ENCODE measurements at regions not wholly inside any gene's neighbourhood (a gene's known extent, or its start where the extent isn't known, plus 50 kb on each side); places are given as distances from the start of the nearest gene placed in this dataset.
A peak's percentile ranks its signal among the peaks of the same experiment; 100 is the strongest.

DNA sequence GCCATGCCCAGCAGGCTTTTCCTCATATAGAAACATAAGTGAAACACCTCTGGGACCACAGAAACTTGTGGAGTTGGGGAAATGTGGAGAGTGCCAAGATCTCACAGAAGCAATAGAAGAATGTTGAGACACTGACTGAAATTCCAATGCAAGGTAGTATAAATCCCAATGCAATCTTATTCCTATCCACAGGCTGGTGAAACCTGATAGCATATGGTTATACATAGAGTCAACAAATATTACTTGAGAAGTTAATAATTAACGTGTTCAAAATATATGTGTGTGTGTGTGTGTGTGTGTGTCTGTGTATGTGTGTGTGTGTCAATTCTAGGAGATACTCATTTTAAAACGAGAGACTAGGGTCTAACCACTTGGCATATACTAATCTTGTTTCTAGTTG, 776.8 kb upstream of the ACVR2A start:
- TF ChIP-seq, protein P1, sequence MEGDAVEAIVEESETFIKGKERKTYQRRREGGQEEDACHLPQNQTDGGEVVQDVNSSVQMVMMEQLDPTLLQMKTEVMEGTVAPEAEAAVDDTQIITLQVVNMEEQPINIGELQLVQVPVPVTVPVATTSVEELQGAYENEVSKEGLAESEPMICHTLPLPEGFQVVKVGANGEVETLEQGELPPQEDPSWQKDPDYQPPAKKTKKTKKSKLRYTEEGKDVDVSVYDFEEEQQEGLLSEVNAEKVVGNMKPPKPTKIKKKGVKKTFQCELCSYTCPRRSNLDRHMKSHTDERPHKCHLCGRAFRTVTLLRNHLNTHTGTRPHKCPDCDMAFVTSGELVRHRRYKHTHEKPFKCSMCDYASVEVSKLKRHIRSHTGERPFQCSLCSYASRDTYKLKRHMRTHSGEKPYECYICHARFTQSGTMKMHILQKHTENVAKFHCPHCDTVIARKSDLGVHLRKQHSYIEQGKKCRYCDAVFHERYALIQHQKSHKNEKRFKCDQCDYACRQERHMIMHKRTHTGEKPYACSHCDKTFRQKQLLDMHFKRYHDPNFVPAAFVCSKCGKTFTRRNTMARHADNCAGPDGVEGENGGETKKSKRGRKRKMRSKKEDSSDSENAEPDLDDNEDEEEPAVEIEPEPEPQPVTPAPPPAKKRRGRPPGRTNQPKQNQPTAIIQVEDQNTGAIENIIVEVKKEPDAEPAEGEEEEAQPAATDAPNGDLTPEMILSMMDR (conservative IDR thresholded peaks at IDR 0.05; ENCODE audit: low read depth) = no peak
- no peak for DNase-seq (ENCODE audit: low spot score)
- ChIA-PET CTCF (no interaction called here), POLR2A (ENCODE audit: low non-redundant PET) (no interaction called here)
- H3K27ac ChIP-seq = no peak overlapping the region

DNA sequence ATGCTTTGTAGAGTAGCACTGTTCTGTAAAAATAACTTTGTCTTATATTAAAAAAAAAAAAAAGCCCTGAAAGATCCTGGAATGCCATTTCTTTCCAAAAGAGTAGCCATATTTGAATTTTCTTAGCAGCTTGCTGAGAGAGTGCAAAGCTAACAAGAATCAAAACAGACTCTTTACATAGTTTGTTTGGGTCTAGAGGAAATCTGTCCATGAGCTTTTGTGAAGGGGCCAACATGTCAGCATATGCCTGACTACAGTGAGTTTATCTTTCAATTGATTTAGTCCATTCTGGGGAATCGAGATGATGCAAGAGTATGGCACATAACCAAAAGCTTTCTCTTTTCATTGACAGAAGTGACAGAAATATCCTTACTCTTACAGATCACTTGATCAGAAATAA, 777.7 kb upstream of the ACVR2A start:
- DNase-seq (ENCODE audit: low spot score) = no peak
- no peak overlapping the region for H3K27ac ChIP-seq
- ChIA-PET POLR2A (ENCODE audit: low non-redundant PET) (interaction anchor here (0.6 kb wide), 1 partner anchor 778 kb away, joined by 3 read pairs; the partner anchor contains the start of gene ACVR2A), CTCF (interaction anchor here (0.6 kb wide), 2 partner anchors 16 to 158 kb away, joined by 3 read pairs; no protein-coding TSS in a partner anchor)
- TF ChIP-seq, protein P1 (conservative IDR thresholded peaks at IDR 0.05; ENCODE audit: low read depth) = no peak

DNA sequence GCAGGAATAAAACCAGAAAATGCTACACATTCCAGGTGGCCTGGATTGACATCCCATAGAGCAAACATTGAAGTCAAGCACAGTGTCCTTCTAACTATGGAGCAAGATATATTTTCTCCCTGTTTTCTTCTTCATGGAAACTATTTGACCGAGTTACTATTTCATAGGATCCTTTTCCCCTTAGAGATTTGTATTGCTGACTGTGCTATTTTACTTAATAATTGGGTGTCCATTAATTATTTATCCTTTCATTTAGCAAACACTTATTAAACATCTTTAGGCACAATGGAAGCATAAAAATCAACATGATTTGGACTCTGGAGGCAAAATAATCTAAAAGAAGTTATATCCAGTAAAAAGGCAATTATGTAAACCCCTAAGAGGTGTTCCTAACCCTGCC, 782.8 kb upstream of the ACVR2A start:
- CTCF ChIA-PET = interaction anchor here (0.6 kb wide), 1 partner anchor 328 kb away, joined by 3 read pairs; no protein-coding TSS in a partner anchor
- no peak for DNase-seq (ENCODE audit: low spot score)
- POLR2A ChIA-PET (ENCODE audit: low non-redundant PET) = no interaction called here
- TF ChIP-seq, protein P1 (conservative IDR thresholded peaks at IDR 0.05; ENCODE audit: low read depth) = no peak
- H3K27ac ChIP-seq = no peak overlapping the region

DNA sequence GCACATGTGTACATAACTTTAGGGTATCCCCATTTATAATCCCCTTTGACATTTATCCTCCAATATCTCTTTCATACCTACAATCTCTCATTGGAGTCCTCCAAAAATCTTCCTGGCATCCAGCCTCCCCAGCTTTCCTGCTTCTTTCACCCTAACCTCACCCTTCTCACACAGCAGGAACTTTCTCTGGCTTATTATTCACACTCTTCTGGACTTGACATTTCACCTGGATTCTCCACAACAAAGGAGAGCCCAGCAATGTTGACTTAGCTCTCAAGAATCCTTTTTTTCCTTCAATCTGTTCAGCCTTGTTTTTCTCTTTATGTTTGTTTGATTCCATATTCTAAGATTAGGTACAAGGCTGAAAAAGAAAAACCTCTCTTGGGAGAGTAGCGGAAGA, 783.6 kb upstream of the ACVR2A start:
- TF ChIP-seq, protein P1 (conservative IDR thresholded peaks at IDR 0.05; ENCODE audit: low read depth) = no peak
- H3K27ac ChIP-seq = no peak overlapping the region
- no peak for DNase-seq (ENCODE audit: low spot score)
- POLR2A ChIA-PET (ENCODE audit: low non-redundant PET) = no interaction called here
- CTCF ChIA-PET = no interaction called here

DNA sequence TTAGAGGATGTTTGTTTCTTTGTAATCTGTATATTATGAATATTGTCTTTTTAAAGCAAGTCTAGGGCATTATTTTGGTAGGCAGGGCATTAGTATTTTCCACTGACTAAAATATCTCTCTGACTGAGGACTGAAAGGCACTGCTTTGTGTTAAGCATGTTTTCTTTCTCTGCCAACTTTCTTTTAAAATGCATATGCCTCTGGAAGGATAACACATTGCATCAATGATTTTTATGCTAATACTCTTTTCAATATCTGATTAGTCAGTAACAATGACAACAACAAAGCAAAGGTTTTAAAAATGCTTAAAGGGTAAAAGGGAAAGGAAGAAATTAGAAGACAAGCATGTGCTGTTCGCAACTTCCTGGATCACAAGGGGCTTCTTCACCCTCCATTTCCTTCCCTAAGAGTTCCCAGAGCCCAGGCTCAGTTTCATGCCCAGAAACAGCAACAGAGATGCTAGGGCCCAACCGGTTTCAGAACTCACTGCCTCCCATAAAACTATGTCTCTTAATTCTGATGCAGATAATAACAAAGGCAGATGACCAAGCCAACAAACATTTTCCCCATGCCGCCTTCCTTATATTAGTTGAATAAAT, 786.8 kb upstream of the ACVR2A start:
- POLR2A ChIA-PET (ENCODE audit: low non-redundant PET) = no interaction called here
- TF ChIP-seq, protein P1 (conservative IDR thresholded peaks at IDR 0.05; ENCODE audit: low read depth) = no peak
- CTCF ChIA-PET = no interaction called here
- H3K27ac ChIP-seq = no peak overlapping the region
- DNase-seq (ENCODE audit: low spot score) = no peak

DNA sequence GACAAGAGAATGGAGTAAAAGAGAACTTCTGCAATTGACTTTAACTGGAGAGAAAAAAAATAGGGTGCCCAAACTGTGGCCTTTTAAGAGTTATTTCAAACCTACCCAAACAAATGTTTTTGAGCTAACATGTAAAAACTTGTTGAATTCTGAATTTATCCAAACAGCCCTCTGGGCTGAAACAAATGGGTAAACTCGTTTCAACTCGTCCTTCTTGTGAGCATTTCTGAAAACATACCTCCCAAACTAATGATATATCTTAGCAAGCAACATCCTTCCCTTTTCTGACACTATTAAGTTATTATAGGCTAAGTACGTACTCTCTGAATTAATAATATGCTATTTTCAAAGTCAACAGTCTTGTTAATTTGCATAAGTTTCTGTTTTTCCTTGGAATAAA, 793.0 kb upstream of the ACVR2A start:
- CTCF ChIA-PET = no interaction called here
- POLR2A ChIA-PET (ENCODE audit: low non-redundant PET) = no interaction called here
- TF ChIP-seq, protein P1 (conservative IDR thresholded peaks at IDR 0.05; ENCODE audit: low read depth) = no peak
- peak; percentile 38 for DNase-seq (ENCODE audit: low spot score)
- no peak overlapping the region for H3K27ac ChIP-seq
